Activated CD8-positive, alpha-beta memory T cell treated with anti-CD3 and anti-CD28 coated beads, Interleukin-2, amount 10 ng/mL, durations not matched to agents 7 days and 5 days (primary cell): ENCODE measurements at regions not wholly inside any gene's neighbourhood (a gene's known extent, or its start where the extent isn't known, plus 50 kb on each side); places are given as distances from the start of the nearest gene placed in this dataset.

Source experiments
- ATAC-seq: fragments of 150-1000 bp; cut with Tn5 transposase; one replicate; pipeline ENCODE4 v1.10.0; 2021; ENCODE audit warnings: moderate library complexity
- CTCF ChIA-PET: fragments of 350-600 bp; sonication (Branson Sonifier 250); formaldehyde crosslinking; loops from one replicate; lab custom pipeline; 2021; ENCODE audit warnings: antibody characterized with exemption; lab: Charles Lee
- DNase-seq: peaks from one replicate; pipeline ENCODE4 v3.0.0-alpha.2; 2020
- H3K27ac Mint-ChIP-seq: one replicate; pipeline ENCODE4 v1.8.0; 2021; ENCODE audit warnings: mild to moderate bottlenecking, mixed read lengths
- H3K27me3 Mint-ChIP-seq: one replicate; pipeline ENCODE4 v1.8.0; 2021; ENCODE audit warnings: mixed read lengths
- H3K36me3 Mint-ChIP-seq: one replicate; pipeline ENCODE4 v1.8.0; 2021; ENCODE audit warnings: mild to moderate bottlenecking, mixed read lengths
- H3K4me1 Mint-ChIP-seq: one replicate; pipeline ENCODE4 v1.8.0; 2021; ENCODE audit warnings: mixed read lengths
- H3K4me3 Mint-ChIP-seq: one replicate; pipeline ENCODE4 v1.8.0; 2021; ENCODE audit warnings: mild to moderate bottlenecking, moderate library complexity, mixed read lengths
- H3K9me3 Mint-ChIP-seq: one replicate; pipeline ENCODE4 v1.8.0; 2022; ENCODE audit warnings: low read depth, mixed read lengths

DNA sequence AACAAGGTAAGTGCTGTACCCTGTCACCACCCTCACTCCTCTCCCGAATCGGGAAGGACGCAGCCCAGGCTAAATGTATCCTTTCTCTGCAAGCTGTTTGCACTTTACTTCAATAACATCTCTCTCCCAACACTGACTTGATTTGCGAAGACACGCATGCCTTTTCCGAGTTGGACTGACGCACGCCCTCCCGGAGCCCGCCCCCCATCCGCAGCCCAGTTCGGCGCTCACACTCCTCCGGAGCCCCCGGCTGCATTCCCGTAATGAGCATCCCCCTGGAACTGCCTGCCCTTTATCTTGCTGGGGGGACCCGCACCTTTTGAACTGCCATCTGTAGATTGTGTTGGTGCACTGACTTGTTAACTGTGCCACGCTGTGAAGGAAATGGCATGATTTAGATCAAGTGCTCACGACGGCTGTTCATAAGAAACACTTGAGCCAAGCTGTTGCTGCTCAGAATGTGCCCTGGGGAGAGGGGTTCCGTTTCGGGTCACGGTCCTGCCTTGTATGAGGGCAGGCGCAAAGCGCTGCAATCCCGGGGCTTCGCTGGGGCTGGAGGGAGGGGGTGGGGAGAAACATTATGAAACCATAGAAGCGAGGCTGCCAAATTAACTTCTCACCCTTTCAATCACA is 176.6 kb upstream of the CDKN3 start:
- Mint-ChIP-seq H3K4me3 (no peak overlapping the region), H3K27ac (no peak overlapping the region), H3K27me3 (peaks cover 84% of the 10 kb centered on the region), H3K36me3 (no peaks in the 10 kb centered on the region), H3K9me3 (no peaks in the 10 kb centered on the region), H3K4me1 (peaks cover 6% of the 10 kb centered on the region)
- CTCF ChIA-PET: no interaction called here
- ATAC-seq (no peak), DNase-seq (no peak)

GRCh38 chr14:54220704-54221431 is 175.9 kb upstream of the CDKN3 start:
- no peak for ATAC-seq
- Mint-ChIP-seq H3K4me1 (peaks cover 6% of the 10 kb centered on the region), H3K4me3 (no peak overlapping the region), H3K36me3 (no peaks in the 10 kb centered on the region), H3K27me3 (peaks cover 80% of the 10 kb centered on the region), H3K9me3 (no peaks in the 10 kb centered on the region), H3K27ac (no peak overlapping the region)
- CTCF ChIA-PET: no interaction called here
- DNase-seq: no peak

DNA sequence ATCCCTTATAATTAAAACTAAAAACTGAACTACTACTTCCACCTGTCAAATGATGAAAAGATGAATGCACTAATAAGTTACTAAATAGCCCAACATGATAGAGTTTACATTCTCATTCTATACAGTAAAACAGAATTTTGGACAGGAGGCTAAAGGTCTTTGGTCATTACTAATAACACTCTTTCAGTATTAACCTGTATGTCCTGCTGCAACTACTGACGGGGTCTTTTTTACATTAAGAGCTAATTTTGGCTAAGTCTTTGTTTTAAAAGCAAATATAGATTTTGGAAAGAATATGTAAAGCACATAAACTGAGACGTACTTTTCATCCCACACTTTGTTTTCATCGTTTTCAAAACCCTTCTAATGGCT is 175.4 kb upstream of the CDKN3 start:
- no peaks in the 10 kb centered on the region for H3K9me3 Mint-ChIP-seq
- CTCF ChIA-PET: no interaction called here
- ATAC-seq (no peak), DNase-seq (no peak)
- H3K4me3 Mint-ChIP-seq: no peak overlapping the region
- H3K27ac Mint-ChIP-seq: no peak overlapping the region
- peaks cover 76% of the 10 kb centered on the region for H3K27me3 Mint-ChIP-seq
- no peaks in the 10 kb centered on the region for H3K36me3 Mint-ChIP-seq
- H3K4me1 Mint-ChIP-seq: peaks cover 6% of the 10 kb centered on the region

DNA sequence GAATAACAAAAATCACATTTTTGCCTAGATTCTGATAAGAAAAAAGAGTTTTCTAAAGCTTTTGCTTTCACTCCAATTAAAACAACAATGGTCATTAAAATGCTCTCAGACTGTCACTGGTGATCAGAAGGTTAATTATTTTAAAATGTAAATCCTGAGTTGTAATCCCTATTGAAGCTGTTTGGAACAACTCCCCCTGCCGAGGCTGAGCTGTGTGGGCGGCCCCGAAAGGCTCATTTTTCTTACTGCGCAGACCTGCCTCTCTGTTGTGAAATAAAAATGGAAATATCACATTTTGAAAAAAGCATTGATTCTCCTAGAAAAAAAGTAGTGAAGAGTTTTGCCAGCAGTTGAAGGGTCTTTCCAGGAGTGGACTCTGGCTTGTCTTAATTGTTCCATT is 174.8 kb upstream of the CDKN3 start:
- Mint-ChIP-seq H3K27ac (no peak overlapping the region), H3K27me3 (peaks cover 72% of the 10 kb centered on the region), H3K36me3 (no peaks in the 10 kb centered on the region), H3K4me3 (no peak overlapping the region), H3K9me3 (no peaks in the 10 kb centered on the region), H3K4me1 (peaks cover 3% of the 10 kb centered on the region)
- DNase-seq (no peak), ATAC-seq (no peak)
- CTCF ChIA-PET: no interaction called here

GRCh38 chr14:54223831-54224402 is 172.9 kb upstream of the CDKN3 start:
- Mint-ChIP-seq H3K9me3 (no peaks in the 10 kb centered on the region), H3K27me3 (peaks cover 55% of the 10 kb centered on the region), H3K36me3 (no peaks in the 10 kb centered on the region), H3K4me1 (peaks cover 2% of the 10 kb centered on the region), H3K27ac (no peak overlapping the region), H3K4me3 (no peak overlapping the region)
- CTCF ChIA-PET: no interaction called here
- no peak for ATAC-seq
- no peak for DNase-seq

DNA sequence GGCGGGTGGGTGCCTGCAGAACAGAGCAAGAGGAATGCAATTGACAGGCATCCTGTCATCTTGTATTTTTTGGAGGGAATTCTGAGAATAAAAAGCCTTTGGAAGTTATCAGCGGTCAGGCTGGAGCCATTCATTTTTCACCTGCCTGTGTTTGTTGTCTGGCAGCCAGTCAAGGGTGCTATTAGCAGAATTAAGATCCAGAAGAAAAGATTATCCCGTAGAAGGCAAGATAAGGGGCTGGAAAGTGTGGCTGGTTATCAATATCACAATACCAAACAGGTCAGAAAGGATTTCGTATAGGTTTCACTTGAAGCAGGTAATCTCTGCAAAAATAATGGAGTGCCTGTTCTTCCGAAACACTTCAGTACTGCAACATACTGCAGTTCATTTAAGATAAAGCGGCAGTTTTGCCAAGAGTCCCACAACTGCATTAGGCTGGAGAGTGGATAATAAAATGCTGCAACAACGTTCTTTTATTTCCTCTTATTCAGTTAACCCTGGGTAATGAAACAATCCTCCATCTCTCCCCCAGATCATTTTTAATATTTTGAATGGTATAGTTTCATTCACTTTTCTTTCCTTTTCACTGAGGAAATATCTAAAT is 171.2 kb upstream of the CDKN3 start:
- no peak for ATAC-seq
- no peaks in the 10 kb centered on the region for H3K4me1 Mint-ChIP-seq
- H3K9me3 Mint-ChIP-seq: no peaks in the 10 kb centered on the region
- no peak overlapping the region for H3K27ac Mint-ChIP-seq
- DNase-seq: no peak
- H3K36me3 Mint-ChIP-seq: no peaks in the 10 kb centered on the region
- H3K27me3 Mint-ChIP-seq: peaks cover 40% of the 10 kb centered on the region
- CTCF ChIA-PET: no interaction called here
- no peak overlapping the region for H3K4me3 Mint-ChIP-seq

DNA sequence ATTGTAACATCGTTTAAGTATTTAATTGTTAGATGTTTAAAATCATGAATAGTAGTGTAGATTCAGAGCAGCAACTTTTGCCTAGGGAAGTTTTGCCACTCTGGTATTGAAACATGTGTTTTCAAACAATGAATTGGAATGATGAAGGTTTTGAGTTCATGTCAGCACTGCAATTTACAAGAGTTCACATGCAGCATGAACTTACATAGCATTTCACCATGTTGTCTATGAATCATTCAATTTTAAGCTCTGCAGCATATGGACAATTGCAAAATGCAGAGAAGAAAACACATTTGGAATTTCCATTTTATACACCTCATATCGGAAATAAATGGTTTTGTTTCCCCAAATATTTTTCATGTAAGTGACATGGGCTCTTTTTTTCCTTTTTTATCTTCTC is 170.7 kb upstream of the CDKN3 start:
- CTCF ChIA-PET: no interaction called here
- Mint-ChIP-seq H3K36me3 (no peaks in the 10 kb centered on the region), H3K9me3 (no peaks in the 10 kb centered on the region), H3K27me3 (peaks cover 39% of the 10 kb centered on the region), H3K4me3 (no peak overlapping the region), H3K27ac (no peak overlapping the region), H3K4me1 (no peaks in the 10 kb centered on the region)
- ATAC-seq (no peak), DNase-seq (no peak)

DNA sequence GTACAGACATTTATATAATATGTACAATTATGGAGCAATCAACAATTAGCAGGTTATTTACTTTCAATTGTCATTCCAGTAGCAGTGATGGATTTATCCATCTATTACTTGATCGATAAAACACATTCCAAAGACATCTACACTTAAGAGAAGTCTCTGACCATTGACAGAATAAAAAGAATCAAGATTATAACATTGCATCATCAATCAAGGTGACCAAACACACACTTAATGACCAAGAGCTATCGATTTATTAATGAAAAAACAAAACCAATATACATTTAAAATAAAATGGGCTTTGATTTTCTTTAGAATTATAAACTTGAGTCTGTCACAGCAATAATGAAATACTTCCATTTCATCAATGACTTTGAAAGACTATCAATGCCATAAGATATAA is 170.2 kb upstream of the CDKN3 start:
- Mint-ChIP-seq H3K36me3 (no peaks in the 10 kb centered on the region), H3K4me3 (no peak overlapping the region), H3K27me3 (peaks cover 34% of the 10 kb centered on the region), H3K4me1 (no peaks in the 10 kb centered on the region), H3K27ac (no peak overlapping the region), H3K9me3 (no peaks in the 10 kb centered on the region)
- CTCF ChIA-PET: no interaction called here
- no peak for DNase-seq
- no peak for ATAC-seq

GRCh38 chr14:54229136-54229535 is 167.7 kb upstream of the CDKN3 start:
- CTCF ChIA-PET: interaction anchor here (1.4 kb wide), 1 partner anchor 28 kb away, joined by 3 read pairs; no protein-coding TSS in a partner anchor
- Mint-ChIP-seq H3K9me3 (no peaks in the 10 kb centered on the region), H3K4me1 (no peaks in the 10 kb centered on the region), H3K27me3 (peaks cover 10% of the 10 kb centered on the region), H3K36me3 (no peaks in the 10 kb centered on the region), H3K4me3 (no peak overlapping the region), H3K27ac (no peak overlapping the region)
- DNase-seq (no peak), ATAC-seq (no peak)

- no peaks in the 10 kb centered on the region for H3K9me3 Mint-ChIP-seq
- ATAC-seq: no peak
- peaks cover 9% of the 10 kb centered on the region for H3K27me3 Mint-ChIP-seq
- H3K36me3 Mint-ChIP-seq: no peaks in the 10 kb centered on the region
- CTCF ChIA-PET: interaction anchor here (1.0 to 1.4 kb wide), 2 partner anchors 29 to 88 kb away, joined by 3 read pairs; no protein-coding TSS in a partner anchor
- H3K27ac Mint-ChIP-seq: no peak overlapping the region
- no peak overlapping the region for H3K4me3 Mint-ChIP-seq
- no peaks in the 10 kb centered on the region for H3K4me1 Mint-ChIP-seq
- DNase-seq: no peak
Observed at GRCh38 chr14:54230645-54231044, 166.2 kb upstream of the CDKN3 start.

DNA sequence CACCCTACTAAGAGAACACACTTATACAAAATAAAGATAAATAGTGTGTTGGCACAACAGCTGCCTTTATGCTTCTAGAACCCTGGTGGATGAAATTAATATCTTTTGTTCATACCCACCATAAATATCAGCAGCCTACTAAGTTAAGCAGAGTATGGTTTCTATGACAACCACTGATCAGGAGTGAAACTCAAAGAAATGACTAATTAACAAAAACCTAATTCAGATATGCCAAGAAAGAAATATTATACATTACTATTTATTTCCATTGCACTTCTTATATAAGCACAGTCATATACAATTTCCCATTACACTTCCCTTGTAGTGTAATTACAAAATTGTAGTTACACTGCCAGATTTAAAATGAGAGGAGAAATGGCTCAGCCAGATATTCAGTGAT is 164.1 kb upstream of the CDKN3 start:
- Mint-ChIP-seq H3K4me1 (no peaks in the 10 kb centered on the region), H3K9me3 (no peaks in the 10 kb centered on the region), H3K36me3 (no peaks in the 10 kb centered on the region), H3K4me3 (no peak overlapping the region), H3K27ac (no peak overlapping the region), H3K27me3 (peaks cover 6% of the 10 kb centered on the region)
- no peak for ATAC-seq
- CTCF ChIA-PET: no interaction called here
- DNase-seq: no peak

DNA sequence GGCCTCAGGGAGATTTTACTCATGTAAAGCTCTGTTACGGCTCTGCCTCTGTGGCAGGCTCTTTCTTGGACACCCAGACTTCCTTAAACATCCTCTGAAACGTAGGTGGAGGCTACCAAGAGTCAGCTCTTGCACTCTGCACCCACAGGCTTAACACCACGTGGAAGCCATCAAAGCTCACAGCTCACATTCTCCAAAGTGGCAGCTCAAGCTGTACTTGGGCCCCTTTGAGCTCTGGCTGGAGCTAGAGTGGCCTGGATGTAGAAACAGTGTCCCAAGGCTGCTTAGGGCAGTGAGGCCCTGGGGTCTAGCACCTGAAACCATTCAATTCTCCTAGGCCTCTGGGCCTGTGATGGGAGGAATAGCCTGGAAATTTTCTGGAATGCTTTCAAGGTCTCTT is 155.3 kb upstream of the CDKN3 start:
- Mint-ChIP-seq H3K9me3 (no peaks in the 10 kb centered on the region), H3K36me3 (no peaks in the 10 kb centered on the region), H3K27me3 (no peaks in the 10 kb centered on the region), H3K4me3 (no peak overlapping the region), H3K4me1 (no peaks in the 10 kb centered on the region), H3K27ac (no peak overlapping the region)
- CTCF ChIA-PET: no interaction called here
- DNase-seq (no peak), ATAC-seq (no peak)

DNA sequence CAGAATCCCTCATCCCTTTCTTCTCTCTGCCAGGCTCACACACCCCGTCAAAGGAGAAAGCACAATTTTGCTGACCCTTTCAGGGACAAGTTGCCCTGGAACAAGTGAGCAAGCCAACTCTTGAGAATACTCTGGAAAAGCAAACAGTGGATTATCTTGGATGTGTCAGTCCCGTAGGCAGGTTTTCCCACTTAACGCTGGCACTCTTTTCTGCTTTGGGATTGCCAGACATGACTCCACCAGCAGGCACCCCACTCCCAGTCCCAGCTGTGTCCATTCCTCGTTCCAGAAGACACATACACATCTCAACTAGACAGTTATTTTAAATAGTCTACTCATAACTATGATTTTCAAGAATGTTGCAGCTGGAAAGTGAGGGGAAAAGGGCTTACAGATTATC is 145.5 kb upstream of the CDKN3 start:
- ATAC-seq (no peak), DNase-seq (no peak)
- Mint-ChIP-seq H3K4me3 (no peak overlapping the region), H3K4me1 (peaks cover 7% of the 10 kb centered on the region), H3K36me3 (no peaks in the 10 kb centered on the region), H3K27ac (no peak overlapping the region), H3K9me3 (no peaks in the 10 kb centered on the region), H3K27me3 (peaks cover 27% of the 10 kb centered on the region)
- CTCF ChIA-PET: no interaction called here
